SK-N-MC (cell line): ENCODE measurements at regions not wholly inside any gene's neighbourhood (a gene's known extent, or its start where the extent isn't known, plus 50 kb on each side); places are given as distances from the start of the nearest gene placed in this dataset.
A peak's percentile ranks its signal among the peaks of the same experiment; 100 is the strongest.

Experiments used
- DNase-seq: peaks from one replicate; pipeline ENCODE4 v3.0.0-alpha.2; 2011; ENCODE audit warnings: low read depth, low spot score
- H3K27ac ChIP-seq: fragments of 200-600 bp; sonication (generic); 2 replicates; pipeline ENCODE4 v1.5.1; 2016; ENCODE audit warnings: mixed run types
- H3K36me3 ChIP-seq: fragments of 200-600 bp; sonication (generic); 2 replicates; pipeline ENCODE4 v1.6.1; 2017; ENCODE audit warnings: antibody characterized with exemption, low read length, mixed read lengths; ENCODE audit not compliant: insufficient read depth
- H3K4me3 ChIP-seq: fragments of 200-600 bp; sonication (generic); 2 replicates; pipeline ENCODE4 v1.5.1; 2016
- H3K9ac ChIP-seq: fragments of 200-600 bp; sonication (generic); 2 replicates; pipeline ENCODE4 v1.8.0; 2017; ENCODE audit warnings: mixed run types, mixed read lengths; ENCODE audit not compliant: insufficient read length
- H3K9me3 ChIP-seq: fragments of 200-600 bp; sonication (generic); 2 replicates; pipeline ENCODE4 v1.6.1; 2017; ENCODE audit warnings: low read depth, mild to moderate bottlenecking, antibody characterized with exemption, low read length, moderate library complexity, mixed read lengths
- EZH2 ChIP-seq: fragments of 200-600 bp; sonication (generic); IDR thresholded peaks from one replicate; pipeline ENCODE4 v1.6.1; 2017; ENCODE audit warnings: antibody characterized with exemption
- FOXP2 ChIP-seq: optimal IDR thresholded peaks from 2 replicates; pipeline ENCODE3; 2011; ENCODE audit warnings: mild to moderate bottlenecking, moderate library complexity; ENCODE audit not compliant: insufficient read depth; ENCODE audit errors: extremely low read length, control extremely low read depth
- POLR2AphosphoS5 ChIP-seq: IDR thresholded peaks from 2 replicates; pipeline ENCODE4 v1.6.1; 2012; ENCODE audit warnings: mild to moderate bottlenecking, low read depth, low read length, borderline replicate concordance

DNA sequence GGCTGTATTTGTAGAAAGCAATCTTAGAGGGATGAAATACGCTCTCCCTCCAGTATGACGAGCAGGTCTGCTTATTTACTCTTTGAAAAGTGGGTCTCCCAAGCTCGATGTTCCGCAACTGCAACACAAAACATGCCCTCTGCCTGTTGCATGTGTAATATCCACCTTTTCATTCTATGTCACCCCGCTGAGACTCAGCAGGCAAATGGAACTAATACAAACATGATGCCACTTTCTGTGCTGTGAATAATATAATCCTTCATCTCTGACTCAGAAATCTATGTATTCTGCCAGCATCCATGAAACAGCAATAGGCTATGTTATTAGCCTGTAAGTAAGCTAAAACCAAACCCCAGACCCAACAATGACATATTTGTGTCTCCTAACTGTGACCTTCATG, 200.8 kb upstream of the TMCO5A start:
- Histone ChIP-seq H3K9ac (no peak overlapping the region), H3K9me3 (no peaks in the 10 kb centered on the region), H3K36me3 (no peaks in the 10 kb centered on the region), H3K4me3 (no peak overlapping the region), H3K27ac (peak overlapping the region; percentile 18; the same call in 1 of the 2 replicates)
- TF ChIP-seq EZH2 (no peak), FOXP2 (no peak), POLR2AphosphoS5 (no peak)
- DNase-seq = no peak

DNA sequence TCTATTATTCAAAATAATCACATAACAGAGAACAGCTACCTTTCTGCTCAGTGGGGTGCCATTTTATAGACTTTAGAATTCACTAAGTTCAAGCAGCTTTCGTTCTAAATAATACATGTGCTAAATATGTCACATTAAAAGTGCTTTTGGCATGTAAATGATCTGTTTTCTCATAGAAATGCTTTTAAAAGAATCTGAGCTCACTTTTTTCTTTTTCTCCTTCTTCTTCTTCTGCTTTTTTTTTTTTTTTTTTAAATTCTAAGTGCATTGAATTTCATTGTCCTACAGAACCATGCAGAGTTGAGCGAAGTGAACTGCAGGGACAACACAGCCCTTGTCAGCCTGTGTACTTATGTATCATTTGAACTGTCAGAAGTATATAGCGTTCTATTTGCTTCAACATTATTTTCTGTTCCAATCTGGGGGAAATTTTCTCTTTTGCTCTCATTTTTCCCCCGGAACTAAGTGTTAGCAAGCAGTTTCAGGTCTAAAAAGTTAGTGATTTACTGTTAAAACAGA, 193.8 kb upstream of the TMCO5A start:
- Histone ChIP-seq H3K9me3 (peaks cover 2% of the 10 kb centered on the region; the same call in 1 of the 2 replicates), H3K4me3 (peak overlapping the region; percentile 68), H3K9ac (peak overlapping the region; percentile 66), H3K27ac (peak overlapping the region; percentile 83), H3K36me3 (no peaks in the 10 kb centered on the region; the same call in 1 of the 2 replicates)
- DNase-seq = no peak
- no peak for TF ChIP-seq POLR2AphosphoS5
- TF ChIP-seq FOXP2 = no peak
- TF ChIP-seq EZH2 = no peak

DNA sequence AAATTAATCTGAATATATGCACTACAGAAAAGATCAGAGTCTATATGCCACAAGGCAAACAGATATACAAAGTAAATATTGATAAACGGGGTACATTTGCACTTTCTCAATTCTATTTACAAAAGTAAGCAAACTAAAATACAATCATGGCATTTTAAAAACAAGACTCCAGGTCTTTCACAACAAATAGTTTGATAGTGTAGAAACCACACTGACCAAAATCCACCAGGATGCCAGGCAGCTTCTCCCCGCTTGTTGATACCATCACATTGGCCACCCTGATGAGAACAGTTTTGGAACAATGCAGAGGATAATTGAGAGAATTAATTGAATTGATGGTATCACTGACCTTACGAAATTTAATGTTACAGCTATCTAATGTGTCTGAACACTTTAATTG, 190.6 kb upstream of the TMCO5A start:
- no peak for DNase-seq
- TF ChIP-seq POLR2AphosphoS5 = no peak
- no peak for TF ChIP-seq EZH2
- TF ChIP-seq FOXP2 = no peak
- Histone ChIP-seq H3K27ac (peak overlapping the region; percentile 74), H3K9ac (no peak overlapping the region), H3K36me3 (peaks cover 15% of the 10 kb centered on the region), H3K4me3 (no peak overlapping the region), H3K9me3 (peaks cover 13% of the 10 kb centered on the region; the same call in 1 of the 2 replicates)

DNA sequence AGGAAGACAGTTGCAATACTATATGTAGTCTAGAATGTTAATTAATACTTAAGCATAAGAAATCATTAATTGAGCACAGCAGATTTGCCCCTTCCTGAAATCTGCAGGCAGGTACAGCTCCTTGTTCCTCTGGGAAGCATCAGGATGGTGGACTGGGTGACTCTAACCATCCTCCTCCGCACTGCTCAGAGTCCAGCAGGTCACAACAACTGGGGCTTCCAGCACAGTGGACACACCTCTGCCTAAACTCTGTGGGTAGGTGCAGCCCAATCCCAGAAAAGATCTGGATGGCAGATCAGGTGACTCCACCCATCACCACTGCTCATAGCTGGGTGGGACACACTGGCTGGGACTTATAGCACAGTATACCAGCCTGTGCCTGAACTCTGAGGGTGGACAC, 189.9 kb upstream of the TMCO5A start:
- no peak for DNase-seq
- peaks cover 19% of the 10 kb centered on the region; the same call in 1 of the 2 replicates for H3K9me3 ChIP-seq
- no peak for TF ChIP-seq FOXP2
- no peak for TF ChIP-seq EZH2
- H3K36me3 ChIP-seq = peaks cover 22% of the 10 kb centered on the region
- H3K9ac ChIP-seq = no peak overlapping the region
- no peak overlapping the region for H3K4me3 ChIP-seq
- H3K27ac ChIP-seq = peak overlapping the region; percentile 74

DNA sequence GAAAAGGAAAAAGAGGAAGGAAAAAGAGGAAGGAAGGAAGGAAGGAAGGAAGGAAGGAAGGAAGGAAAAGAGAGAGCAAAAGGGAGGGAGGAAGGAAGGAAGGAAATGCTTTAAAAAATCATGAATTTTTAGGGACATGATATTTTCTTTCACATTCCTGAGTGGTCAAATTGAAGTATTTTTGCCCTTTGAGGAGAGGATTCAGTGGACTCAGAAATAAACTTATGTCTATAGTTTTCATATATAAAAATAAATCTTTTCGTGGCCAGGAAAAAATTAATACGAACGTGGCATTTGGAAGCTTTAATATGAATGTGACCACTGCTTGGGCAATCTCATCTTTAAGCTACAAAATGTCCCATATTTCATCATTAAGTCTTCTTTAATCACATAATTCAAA, 183.0 kb upstream of the TMCO5A start:
- peak; percentile 86 for DNase-seq
- peaks cover 25% of the 10 kb centered on the region; the same call in 1 of the 2 replicates for H3K9me3 ChIP-seq
- H3K36me3 ChIP-seq = peaks cover 29% of the 10 kb centered on the region
- peak overlapping the region; percentile 99 for H3K27ac ChIP-seq
- peak overlapping the region; percentile 49 for H3K9ac ChIP-seq
- H3K4me3 ChIP-seq = peak overlapping the region; percentile 53
- no peak for TF ChIP-seq FOXP2
- no peak; the same call in 1 of the 2 replicates for TF ChIP-seq POLR2AphosphoS5
- no peak for TF ChIP-seq EZH2

DNA sequence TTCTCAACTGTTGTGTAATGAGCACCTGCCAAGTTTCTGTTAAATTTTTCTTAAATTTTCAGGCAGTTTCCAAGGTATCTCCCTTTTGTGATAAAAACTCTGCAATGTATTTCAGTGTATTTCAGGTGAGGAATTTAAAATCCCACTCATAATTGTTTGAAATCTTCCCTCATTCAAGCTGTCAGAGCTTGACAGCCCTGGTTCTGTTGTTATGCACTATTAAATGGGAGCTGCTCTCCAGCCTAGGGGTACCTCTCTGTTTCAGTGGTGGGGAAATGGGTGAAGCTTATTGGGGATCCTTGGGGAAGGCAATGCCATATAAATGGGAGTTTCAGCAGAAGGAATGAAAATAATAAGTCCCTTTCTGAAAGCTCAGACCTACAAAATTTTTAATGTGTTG, 178.0 kb upstream of the TMCO5A start:
- H3K27ac ChIP-seq = no peak overlapping the region
- no peak for TF ChIP-seq FOXP2
- no peak for TF ChIP-seq EZH2
- TF ChIP-seq POLR2AphosphoS5 = no peak
- H3K9me3 ChIP-seq = peaks cover 5% of the 10 kb centered on the region; the same call in 1 of the 2 replicates
- no peak overlapping the region for H3K4me3 ChIP-seq
- H3K9ac ChIP-seq = no peak overlapping the region
- no peak for DNase-seq
- H3K36me3 ChIP-seq = peaks cover 4% of the 10 kb centered on the region; the same call in 1 of the 2 replicates

DNA sequence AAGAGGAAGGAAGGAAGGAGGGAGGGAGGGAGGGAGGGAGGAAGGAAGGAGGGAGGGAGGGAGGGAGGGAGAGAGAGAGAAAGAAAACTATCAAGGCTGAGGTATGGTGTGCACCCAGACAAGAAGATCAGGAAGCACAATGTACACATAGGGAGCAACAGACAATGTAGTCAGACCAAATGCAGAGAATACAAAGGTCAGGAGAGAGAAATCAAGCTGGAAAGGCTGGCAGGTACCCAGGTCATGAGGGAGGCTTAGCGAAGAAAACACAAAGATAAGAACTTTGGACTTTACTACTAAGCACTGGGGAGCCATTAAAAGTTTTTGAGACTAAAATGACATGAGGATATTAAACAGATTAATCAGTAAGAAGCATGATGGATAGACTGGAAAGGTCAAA, 176.0 kb upstream of the TMCO5A start:
- peaks cover under 1% of the 10 kb centered on the region; the same call in 1 of the 2 replicates for H3K9me3 ChIP-seq
- H3K27ac ChIP-seq = no peak overlapping the region
- H3K9ac ChIP-seq = no peak overlapping the region
- TF ChIP-seq FOXP2 (no peak), EZH2 (no peak), POLR2AphosphoS5 (no peak)
- no peak for DNase-seq
- H3K4me3 ChIP-seq = no peak overlapping the region
- H3K36me3 ChIP-seq = no peaks in the 10 kb centered on the region

DNA sequence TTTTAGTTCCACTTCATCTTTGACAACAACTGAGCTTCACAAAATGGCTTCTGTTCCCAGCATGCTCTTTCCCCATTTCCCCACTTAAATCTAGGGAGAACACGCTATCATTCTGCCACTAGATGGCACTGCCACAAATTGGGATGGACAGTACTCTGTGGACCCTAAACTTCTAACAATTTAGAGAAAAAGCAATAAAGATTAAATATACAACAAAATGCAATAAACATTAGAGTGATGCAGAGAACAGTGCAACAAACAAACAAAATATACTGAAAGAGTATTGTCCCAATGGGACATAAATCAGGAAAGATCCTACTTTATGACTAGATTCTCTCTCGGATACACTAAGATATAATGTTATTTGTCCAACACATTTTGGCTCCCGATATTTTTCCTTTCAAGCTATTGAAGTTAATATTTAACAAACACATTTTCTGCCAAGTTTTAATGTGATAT, 169.7 kb upstream of the TMCO5A start:
- DNase-seq = no peak

DNA sequence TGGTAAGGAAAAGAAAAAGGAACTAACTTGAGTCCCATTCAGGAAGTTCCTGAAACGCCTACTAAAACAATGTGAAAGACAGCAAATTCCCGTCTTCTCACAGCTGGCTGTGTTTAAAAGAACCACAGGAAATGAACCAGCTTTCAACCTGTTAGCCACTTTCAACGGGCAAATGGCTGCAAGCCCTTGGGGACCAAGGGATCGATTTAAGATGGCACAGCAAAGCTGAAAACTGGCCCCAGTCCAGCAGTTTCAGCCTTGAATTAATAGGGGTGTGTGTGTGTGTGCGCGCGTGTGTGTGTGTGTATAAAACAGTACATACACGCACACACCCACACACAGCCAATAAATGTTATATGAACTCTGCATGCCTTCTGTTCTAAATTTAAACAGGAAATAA, 168.7 kb upstream of the TMCO5A start:
- Histone ChIP-seq H3K9ac (no peak overlapping the region), H3K36me3 (no peaks in the 10 kb centered on the region), H3K27ac (peak overlapping the region; percentile 93), H3K4me3 (peak overlapping the region; percentile 42), H3K9me3 (no peaks in the 10 kb centered on the region)
- TF ChIP-seq POLR2AphosphoS5 (peak; percentile 49; the same call in 1 of the 2 replicates), FOXP2 (no peak)
- DNase-seq = peak; percentile 65

More for the DNA sequence above, 169.7 kb upstream of the TMCO5A start:
- H3K9ac ChIP-seq = no peak overlapping the region
- TF ChIP-seq EZH2 (no peak), POLR2AphosphoS5 (no peak), FOXP2 (no peak)
- H3K27ac ChIP-seq = peak overlapping the region; percentile 93
- no peaks in the 10 kb centered on the region for H3K36me3 ChIP-seq
- no peaks in the 10 kb centered on the region for H3K9me3 ChIP-seq
- H3K4me3 ChIP-seq = peak overlapping the region; percentile 20; the same call in 1 of the 2 replicates
